GM19463 (cell line): ENCODE measurements at regions not wholly inside any gene's neighbourhood (a gene's known extent, or its start where the extent isn't known, plus 50 kb on each side); places are given as distances from the start of the nearest gene placed in this dataset.

ENCODE experiments used
- ATAC-seq: cut with Tn5 transposase; IDR thresholded peaks from one replicate; pipeline ENCODE4 v1.9.1; 2021; ENCODE audit warnings: mild to moderate bottlenecking, moderate library complexity; ENCODE audit not compliant: unreplicated experiment

DNA sequence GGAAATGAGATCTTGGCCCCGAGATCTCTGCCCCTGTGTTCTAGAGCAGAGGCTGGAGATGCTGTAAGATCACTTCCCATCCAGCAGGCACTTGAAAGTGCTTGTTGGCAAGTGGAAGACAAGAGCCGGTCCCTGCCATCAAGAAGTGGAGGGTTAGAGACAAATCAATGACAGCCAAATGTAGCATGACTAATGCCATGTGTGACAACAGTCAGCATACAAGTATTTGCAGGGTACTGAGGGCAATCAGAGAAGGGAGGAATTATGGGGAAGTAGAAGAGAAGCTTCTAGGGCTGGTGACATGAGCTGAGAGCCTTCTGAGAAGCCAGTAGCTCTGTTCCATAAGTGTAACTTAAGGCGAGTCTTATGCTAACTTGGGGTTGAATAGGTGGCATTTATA is 58.6 kb downstream of the TMEM17 start:
- ATAC-seq, result no peak

DNA sequence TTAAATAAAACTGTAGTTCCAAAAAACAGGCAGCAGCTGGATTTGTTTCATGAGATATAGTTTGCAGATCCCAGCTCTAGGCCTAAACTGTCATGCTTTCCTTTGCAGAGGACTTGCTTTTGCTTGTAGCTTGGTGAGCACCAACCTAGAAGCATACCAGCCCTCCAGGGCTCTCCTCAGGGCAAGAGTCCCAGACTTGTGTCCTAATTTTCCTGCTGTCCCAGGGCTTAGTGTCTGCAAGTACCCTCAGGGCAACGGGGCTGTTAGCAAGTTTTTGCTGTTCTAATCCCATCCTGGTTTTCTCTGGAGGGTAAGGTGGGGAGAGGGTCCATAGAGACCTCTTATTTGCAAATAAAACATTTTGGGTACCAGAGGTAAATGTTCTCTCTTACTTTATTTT is 59.5 kb downstream of the TMEM17 start:
- no peak for ATAC-seq

DNA sequence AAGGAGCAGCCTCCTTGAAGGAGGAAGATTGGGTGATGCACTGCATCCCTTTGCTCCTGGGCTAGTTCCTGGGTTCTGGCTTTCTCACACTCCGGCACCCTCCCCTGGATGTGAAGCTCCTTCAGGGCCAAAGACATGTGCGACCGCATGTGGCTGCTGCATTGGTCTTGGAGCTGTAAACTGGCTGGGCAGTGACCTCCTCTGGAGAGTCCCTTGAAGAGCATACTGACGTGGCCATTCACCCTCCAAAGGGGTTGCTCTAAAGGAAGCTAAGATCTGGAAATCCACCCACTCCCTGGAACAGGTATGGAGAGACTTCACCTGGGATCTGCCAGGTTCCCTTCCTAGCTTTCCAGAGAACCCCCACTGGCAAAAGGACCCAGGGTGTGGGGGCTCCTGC is 62.1 kb downstream of the TMEM17 start:
- no peak for ATAC-seq

DNA sequence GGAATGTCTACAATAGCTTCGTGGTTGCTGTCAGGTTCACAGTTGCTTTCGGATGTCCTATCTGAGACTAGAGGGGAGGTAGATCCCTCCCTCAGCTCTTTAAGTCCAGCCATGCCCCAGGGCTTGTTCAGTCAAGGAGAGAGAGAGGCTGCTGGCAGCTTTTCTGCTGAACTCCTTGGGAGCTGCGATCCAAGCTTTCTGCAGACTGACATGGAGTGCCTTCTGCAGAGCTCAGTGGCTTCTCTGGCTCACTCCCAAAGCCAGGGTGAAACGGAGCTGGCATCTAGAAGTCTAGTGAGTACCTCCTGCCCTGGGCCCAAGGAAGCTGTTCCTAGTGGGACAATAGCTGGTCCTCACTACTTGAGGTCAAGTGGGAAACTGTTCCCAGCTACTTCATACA is 62.5 kb downstream of the TMEM17 start:
- no peak for ATAC-seq

DNA sequence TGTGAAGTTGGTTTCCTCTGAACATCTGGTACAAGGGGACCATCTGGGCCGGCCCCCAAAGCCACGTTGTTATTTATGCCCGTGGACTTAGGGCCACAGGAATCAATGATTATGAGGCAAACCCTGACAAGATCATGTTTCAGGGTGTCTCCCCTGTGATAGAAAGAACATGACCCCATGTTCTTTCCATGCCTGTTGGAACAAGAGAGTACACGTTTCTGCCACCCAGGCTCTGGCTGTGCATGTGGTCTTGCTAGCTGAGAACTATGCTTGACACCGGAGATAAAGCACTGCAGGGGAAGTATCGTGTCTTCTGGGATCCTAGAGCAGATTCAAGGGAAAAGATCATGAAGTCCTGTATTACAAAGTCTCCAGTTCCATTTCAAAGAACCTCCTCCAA is 64.2 kb downstream of the TMEM17 start:
- no peak for ATAC-seq

DNA sequence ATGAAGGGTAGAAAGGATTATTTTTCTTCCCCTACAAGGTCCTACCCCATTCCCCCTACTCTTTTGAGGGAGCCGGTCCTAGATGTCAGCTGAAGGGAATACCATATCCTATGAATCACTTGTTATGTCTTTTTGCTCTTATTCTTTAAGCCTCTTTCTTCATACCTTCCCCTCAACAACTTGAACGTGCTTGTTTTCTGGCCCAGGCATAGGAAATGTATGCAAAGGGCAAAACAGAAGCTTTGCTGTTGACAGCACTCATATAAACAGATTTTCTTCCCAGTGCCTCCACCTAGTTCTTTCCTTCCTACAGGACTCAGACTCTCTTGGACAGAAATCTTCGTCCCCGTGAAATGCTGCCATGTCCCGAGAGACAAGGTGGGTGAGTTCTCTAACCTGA is 64.6 kb downstream of the TMEM17 start:
- ATAC-seq, result no peak

DNA sequence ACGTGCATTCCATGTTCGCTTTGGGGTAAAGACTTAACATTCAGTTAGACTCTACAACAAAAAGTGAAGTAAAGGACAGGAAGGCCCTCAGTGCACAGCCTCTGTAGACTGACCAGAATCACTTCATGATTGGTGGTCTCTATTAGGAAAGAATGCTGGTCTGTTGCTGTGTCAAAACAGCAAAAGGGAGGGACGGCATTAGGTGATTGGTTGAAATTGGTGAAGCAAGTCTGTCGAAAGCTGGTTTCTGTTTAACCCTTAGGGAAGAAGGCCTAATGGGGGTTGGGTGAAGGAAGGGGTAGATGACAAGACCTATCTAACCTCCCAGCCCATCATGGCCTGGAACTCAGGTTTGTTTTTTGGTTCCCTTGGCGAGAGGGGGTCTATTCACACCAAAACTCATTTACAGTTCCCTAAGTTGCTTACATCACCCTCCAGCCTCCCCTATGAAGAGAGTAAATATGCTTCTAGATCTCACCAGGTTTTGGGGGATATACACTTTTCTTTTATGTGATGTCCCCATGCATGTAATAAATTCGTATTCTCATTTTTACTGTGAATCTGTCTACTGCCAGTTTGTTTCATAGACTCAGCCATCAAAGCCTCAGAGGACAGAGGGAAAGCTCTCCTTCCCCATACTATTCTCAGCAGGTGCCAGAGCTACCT is 65.6 kb downstream of the TMEM17 start:
- no peak for ATAC-seq

DNA sequence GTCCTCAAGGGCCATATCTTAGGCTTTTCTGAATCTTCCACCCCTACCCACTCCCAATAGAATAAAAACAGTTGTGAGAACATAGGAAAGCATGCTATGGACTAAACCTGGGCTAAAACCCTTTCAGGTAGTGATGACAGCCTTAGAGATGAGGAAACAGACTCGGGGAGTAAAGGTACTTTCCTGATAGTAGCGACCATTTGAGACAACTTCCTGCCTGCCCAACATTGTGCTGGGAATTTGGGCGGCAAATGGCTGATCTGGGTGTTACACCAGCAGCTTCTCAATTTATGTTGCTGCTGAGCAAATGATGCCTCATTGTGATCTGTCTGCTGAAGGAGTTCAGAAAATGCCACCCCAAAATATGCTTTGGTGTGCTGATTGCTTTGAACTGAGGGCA is 66.6 kb downstream of the TMEM17 start:
- ATAC-seq, result no peak

DNA sequence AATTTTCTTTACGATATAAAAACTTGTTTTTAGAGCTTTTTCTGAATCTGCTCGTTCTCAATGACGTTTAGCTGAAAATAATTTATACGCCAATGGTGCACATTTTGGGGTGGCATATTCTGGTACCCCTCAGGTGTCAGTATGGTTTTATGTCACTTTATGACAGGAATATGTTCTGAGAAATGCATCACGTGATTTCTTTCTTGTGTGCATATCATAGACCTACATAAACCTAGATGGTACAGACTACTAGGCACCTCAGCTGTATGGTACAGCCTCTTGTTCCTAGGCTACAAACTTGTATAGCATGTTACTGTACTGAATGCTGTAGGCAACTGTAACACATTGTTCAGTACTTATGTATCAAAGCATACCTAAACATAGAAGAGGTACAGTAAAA is 68.2 kb downstream of the TMEM17 start:
- ATAC-seq, result no peak

DNA sequence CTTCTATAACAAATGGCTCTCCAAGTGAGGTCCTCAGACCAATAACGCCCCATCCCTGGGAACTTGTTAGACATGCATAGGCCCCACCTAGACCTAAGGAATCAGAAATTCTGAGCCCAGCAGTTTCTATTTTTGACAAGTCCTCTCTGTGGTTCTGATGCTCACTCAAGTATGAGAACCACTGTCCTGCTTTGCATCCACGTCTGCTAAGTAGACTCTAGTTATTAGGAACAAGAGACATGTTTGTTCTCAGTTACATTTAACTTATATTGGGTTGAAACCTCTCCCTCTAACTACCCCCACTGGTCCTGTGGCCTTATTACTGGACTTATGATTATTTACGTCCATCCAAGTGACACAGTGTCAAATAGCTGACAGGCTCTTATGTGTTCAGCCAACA is 70.3 kb downstream of the TMEM17 start:
- ATAC-seq, result peak; percentile 84

DNA sequence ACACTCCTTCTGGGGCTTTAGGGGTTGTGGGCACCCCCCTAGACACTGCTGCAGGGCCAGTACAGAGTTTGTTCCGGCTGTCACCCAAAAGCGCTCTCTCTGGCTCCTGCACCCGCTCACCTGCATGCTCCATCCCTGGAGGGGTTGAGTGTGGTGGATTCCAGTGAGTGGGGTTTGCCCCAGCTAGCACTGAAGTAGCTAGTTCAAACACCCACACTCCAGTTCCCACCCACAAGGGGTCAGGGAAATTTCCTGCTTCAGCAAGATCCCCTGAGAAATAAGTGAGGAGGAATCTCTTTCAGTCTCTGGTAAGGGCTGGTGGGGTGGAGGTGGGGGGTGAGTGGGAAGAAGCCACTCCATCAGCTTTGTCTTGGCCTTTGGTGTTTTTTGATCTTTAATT is 73.6 kb downstream of the TMEM17 start:
- ATAC-seq, result no peak

DNA sequence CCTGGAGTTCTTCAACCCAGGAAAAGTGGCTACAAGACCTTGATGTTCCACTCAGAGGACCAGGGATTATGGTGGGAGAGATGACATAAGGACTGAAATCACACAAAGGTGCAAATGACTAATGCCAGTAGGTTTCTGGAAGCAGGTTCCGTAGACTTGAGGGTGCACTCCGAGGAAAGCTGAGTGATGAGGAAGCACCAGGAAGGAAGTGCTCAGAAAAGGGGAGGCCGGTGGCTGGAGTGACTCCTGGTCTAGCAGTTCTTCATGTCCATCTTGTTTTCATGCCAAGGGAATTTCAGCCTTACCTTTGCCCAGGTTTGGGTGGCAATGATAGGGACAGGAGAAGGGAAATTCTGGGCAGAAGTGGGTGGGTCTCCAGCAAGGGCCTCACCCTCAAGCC is 74.5 kb downstream of the TMEM17 start:
- no peak for ATAC-seq

DNA sequence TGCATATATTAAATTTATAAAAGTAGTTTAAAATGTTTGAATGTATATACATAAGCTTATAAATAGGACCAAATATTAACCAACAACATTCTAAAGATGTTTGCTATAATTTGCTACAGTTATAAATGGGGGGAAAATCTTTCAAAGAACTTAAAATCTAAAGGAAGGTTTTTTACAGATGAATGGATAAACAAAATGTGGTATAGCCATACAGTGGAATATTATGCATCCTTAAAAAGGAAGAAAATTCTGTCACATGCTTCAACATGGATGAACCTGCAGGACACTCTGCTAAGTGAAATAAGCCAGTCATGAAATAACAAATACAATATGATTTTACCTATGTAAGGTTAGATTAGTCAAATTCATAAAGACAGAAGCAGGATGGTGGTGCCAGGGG is 75.8 kb downstream of the TMEM17 start:
- no peak for ATAC-seq

DNA sequence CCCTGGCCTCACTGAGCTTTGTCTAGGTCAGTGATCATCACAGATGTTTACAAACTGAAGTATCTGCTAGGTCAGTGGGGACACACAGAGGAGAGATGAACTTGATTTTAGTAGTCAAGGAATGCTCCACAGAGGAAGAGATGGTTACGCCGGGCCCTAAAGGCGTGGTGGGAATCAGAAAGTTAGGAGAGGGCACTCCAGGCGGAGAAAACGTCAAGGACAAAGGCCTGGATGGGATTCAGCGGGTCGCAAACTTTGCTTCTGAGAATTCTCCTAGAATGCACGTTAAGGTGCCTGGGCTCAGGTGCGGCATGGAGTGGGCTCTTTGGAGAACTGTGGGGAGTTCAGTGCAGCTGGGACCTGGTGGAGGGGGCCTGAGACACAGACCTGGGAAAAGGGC is 78.8 kb downstream of the TMEM17 start:
- no peak for ATAC-seq

DNA sequence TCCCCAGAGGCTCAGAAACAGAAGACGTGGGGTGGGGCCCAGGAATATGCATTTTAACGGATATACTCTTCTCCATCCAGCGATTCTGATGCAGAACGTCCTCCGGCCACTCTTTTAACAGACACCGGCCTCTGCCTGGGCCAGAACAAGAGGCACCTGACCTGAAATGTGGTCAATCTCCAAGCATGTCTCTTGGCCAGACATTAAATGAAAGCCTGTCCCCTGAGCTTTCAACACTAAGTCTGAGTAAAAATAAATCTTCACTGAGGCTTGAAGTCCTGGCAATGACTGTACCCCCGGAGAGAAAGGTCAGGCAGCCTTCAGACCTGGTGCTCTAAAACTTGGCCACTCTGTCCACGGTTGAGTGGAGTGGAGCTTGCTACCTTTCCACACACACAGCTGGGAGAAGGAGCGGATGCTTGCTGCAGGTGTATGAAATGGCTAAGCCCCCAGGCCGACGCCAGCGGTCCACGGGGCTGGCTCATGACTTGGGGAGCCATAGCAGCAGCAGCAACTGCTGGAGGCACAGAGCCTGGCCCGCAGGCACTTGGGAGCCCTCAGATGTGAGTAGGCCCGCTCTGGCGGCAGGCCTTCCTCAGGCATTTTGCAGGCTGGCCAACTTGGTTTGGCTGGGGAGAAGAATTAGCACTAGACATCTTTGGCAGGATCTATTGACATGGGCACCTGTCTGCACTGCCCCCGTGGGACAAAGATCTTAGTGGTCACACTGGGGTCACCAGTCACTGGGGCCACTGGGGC is 79.7 kb downstream of the TMEM17 start:
- ATAC-seq, result no peak

DNA sequence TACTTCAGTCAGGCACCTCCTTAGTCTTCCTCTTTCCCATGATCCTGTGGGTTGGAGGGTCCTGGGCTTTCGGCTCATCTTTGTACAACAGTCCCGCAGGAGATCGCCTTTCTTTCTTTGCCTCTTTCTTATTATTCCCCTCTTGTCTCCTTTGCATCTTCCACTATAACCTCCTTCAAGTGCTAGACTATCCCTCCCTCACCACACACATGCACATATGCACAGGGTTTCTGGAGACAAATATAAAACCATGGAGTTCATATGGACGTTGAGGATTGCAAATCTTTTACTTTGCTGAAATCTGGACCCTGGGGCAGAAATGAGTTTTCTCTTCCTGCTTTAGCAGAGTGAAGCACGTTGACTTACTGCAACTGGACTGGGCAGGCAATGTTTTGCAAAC is 80.3 kb downstream of the TMEM17 start:
- ATAC-seq, result no peak

DNA sequence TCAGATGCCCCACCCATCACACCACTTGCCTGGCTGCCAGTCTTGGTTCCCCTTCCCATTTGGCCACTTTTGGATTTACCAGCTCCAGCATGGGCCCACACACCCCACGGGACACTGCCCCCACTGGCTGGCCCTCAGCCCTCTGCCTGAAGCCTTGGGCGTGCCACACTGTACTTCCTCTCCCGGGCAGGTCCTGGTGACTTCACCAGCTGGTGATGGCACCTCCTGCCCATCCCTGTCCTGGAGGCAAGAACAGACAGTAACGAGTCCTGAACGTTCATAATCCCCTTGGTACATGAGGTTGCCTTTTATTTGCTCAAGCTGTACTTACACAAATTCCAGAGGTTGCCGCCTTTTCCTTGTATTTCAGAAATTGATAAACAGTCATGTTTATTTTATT is 81.1 kb downstream of the TMEM17 start:
- no peak for ATAC-seq

DNA sequence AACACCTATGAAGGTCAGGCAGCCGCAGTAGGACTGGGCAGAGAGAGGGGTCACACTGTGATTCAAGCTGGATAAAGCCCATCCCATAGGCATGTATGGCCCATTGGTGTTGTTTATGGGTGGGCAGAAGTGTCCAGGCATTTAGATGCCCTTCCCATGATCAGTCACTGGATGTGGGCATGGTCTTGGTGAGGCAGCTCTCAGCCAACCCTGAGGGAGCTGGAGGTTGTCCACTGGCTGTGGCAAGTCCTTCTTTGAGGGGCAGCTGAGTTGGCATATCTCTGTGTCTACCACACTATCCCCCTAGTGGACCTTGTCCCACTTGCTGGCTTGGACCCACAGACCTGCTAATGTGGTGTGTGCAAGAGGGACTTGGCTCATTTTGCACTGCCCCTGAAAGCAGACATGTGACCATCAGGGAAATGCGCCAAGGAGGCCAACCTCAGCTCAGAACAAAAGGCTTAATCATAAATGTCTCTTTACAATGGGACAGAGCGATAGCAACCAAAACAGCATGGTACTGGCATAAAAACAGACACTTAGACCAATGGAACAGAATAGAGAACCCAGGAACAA is 82.0 kb downstream of the TMEM17 start:
- ATAC-seq, result no peak

DNA sequence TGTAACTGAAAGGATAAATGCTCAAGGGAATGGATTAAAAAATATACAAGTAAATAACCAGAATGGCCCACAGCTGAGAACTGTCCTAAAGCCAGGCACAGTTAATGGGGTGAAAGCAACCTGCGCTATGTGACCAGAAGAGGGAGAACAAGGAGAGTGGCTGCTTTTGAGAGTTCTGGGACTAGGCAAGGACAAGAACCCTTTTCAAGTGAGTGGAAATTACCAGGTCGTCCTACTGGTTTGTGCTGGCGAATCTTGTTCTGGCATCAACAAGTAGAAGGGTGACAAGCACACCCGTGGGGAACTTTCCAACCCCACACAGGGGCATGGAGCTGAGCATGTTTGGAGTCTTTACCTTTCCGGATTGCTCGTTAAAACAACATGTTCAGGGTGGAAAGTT is 82.8 kb downstream of the TMEM17 start:
- ATAC-seq, result no peak

DNA sequence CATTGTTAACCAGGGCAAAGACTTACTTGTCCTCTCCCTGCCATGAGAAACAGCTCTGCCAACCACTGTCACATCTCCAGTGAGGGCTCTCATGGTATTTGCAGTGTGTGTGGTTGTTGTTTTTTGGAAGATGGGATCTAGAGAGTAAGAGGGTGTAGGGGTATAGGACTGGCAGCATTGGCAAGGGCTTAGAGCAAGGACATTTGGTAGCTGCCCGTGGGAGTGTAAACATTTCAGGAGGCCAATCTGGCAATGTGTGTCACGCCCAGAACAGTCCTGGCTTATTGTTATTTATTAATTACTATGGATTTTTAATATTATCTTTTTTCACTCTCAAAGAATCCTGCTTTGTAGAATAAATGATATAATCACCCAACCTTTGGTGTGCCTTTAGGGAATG is 90.5 kb downstream of the TMEM17 start:
- no peak for ATAC-seq

DNA sequence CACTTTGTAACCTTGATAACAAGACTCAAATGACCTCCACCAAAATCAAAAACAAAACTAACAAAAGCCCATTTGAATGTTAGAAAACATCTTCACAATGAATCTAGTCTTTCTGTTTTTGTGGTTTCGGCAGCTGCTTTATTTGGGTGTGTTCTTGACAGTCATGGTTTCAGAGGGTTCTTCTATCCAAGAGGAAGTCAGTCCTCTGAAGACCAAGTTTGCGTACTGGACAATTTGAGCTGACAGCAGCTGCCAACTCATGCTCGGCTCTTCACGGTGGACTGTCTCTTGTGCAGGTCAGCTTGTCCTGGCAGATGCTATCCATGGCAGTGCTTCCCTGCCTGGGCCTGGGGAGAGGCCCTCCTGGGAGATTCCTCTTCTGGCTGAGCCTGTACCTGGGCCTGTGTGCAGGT is 91.0 kb downstream of the TMEM17 start:
- peak; percentile 81 for ATAC-seq

DNA sequence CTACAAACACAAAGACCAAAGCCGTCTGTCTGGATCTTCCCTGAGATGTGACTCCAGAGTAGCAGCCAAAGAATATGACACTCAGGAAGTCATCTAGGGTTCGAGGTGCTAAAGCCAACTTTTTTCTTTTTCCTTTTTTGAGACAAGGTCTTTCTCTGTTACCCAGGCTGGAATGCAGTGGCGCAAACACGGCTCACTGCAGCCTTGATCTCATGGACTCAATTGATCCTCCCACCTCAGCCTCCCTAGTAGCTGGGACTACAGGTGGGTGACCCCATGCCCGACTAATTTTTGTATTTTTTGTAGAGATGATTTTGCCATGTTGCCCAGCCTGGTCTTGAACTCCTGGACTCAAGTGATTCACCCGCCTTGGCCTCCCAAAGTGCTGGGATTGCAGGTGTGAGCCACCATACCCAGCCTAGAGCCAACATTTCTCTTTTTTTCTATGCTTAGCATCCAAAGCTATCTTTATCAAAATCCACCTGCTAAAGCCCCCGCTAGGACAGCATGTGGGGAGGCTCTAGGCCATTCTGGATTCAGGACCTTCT is 92.8 kb downstream of the TMEM17 start:
- no peak for ATAC-seq
